GM23248 (cell line): ENCODE measurements at regions not wholly inside any gene's neighbourhood (a gene's known extent, or its start where the extent isn't known, plus 50 kb on each side); places are given as distances from the start of the nearest gene placed in this dataset.

ENCODE experiments used
- DNase-seq: peaks from one replicate; pipeline ENCODE4 v3.0.0-alpha.2; 2015
- H2AFZ ChIP-seq: fragments of 200-600 bp; sonication (generic); 2 replicates; pipeline ENCODE4 v1.6.1; 2016; ENCODE audit warnings: antibody characterized with exemption
- H3F3A ChIP-seq: fragments of 200-600 bp; sonication (generic); 2 replicates; pipeline ENCODE4 v1.6.1; 2016; ENCODE audit warnings: mild to moderate bottlenecking, antibody characterized with exemption, mixed run types; ENCODE audit not compliant: insufficient read depth
- H3K27ac ChIP-seq: fragments of 200-600 bp; sonication (generic); 2 replicates; pipeline ENCODE4 v1.5.1; 2016; ENCODE audit warnings: mild to moderate bottlenecking
- H3K27me3 ChIP-seq: fragments of 200-600 bp; sonication (generic); replicated peaks from 2 replicates; pipeline ENCODE4 v1.6.1; 2016; ENCODE audit warnings: mild to moderate bottlenecking; ENCODE audit not compliant: insufficient read depth
- H3K36me3 ChIP-seq: fragments of 200-600 bp; sonication (generic); 2 replicates; pipeline ENCODE4 v1.6.1; 2016; ENCODE audit warnings: low read depth, mild to moderate bottlenecking
- H3K4me1 ChIP-seq: fragments of 200-600 bp; sonication (generic); 2 replicates; pipeline ENCODE4 v1.6.1; 2016; ENCODE audit warnings: mild to moderate bottlenecking; ENCODE audit not compliant: insufficient read depth
- H3K4me2 ChIP-seq: fragments of 200-600 bp; sonication (generic); one replicate; pipeline ENCODE4 v1.6.1; 2016; ENCODE audit warnings: mild to moderate bottlenecking; ENCODE audit not compliant: unreplicated experiment
- H3K4me3 ChIP-seq: fragments of 200-600 bp; sonication (generic); 2 replicates; pipeline ENCODE4 v1.5.1; 2016; ENCODE audit warnings: mild to moderate bottlenecking
- H3K79me2 ChIP-seq: fragments of 200-600 bp; sonication (generic); 2 replicates; pipeline ENCODE4 v1.6.1; 2016; ENCODE audit warnings: mild to moderate bottlenecking; ENCODE audit not compliant: insufficient read depth
- H3K9ac ChIP-seq: fragments of 200-600 bp; sonication (generic); 2 replicates; pipeline ENCODE4 v1.6.1; 2016; ENCODE audit warnings: mild to moderate bottlenecking
- H3K9me2 ChIP-seq: fragments of 200-600 bp; sonication (generic); 2 replicates; pipeline ENCODE4 v1.6.1; 2016; ENCODE audit warnings: mixed run types, mild to moderate bottlenecking, moderate library complexity; ENCODE audit not compliant: insufficient read depth
- H3K9me3 ChIP-seq: fragments of 200-600 bp; sonication (generic); one replicate; pipeline ENCODE4 v1.6.1; 2017; ENCODE audit warnings: low read depth
- H4K20me1 ChIP-seq: fragments of 200-600 bp; sonication (generic); 2 replicates; pipeline ENCODE4 v1.6.0; 2016; ENCODE audit not compliant: insufficient read depth
- EZH2 ChIP-seq: fragments of 200-600 bp; sonication (generic); IDR thresholded peaks from 2 replicates; pipeline ENCODE4 v1.6.1; 2018; ENCODE audit warnings: antibody characterized with exemption, mild to moderate bottlenecking; ENCODE audit not compliant: insufficient read depth, poor library complexity, severe bottlenecking
- EZH2phosphoT487 ChIP-seq: fragments of 200-600 bp; sonication (generic); IDR thresholded peaks from 2 replicates; pipeline ENCODE4 v1.6.1; 2018; ENCODE audit warnings: antibody characterized with exemption, moderate library complexity, mild to moderate bottlenecking, low read depth; ENCODE audit not compliant: insufficient read depth
- WGBS, 2 experiments: methylation state at CpG; one replicate each; pipeline ENCODE4 v1.1.6; 2015 to 2017; ENCODE audit warnings: low lambda C conversion rate in 2 of 2, low coverage in 1 of 2; ENCODE audit errors: missing lambda C conversion rate in 2 of 2; 5-methylcytosine and 5-hydroxymethylcytosine counted together
- in situ Hi-C: fragments of 300-500 bp; cut with MboI; formaldehyde crosslinking; loops from 2 replicates; pipeline ENCODE4 v1.15.0; 2020

DNA sequence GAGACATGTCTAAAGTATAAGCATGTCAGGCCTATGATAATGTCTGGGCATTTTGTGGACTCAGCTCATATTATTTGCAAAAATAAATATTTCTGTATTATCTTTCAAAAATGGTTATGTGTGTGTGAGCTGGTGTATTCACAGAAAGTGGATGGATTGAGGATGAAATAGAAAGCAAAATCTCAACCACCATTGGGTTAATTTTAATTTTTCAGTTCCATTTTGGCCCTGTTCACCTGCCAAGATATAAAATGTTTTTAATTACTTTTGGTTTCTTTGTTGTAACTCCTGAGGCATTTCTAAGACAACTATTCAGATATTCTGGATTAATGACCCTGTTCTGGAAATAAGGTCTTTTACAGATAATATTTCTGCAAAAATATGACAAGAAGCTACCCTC is 232.7 kb upstream of the PPFIA2 start:
- TF ChIP-seq EZH2phosphoT487 (no peak), EZH2 (no peak)
- H3K27ac ChIP-seq = no peak overlapping the region
- no peak for DNase-seq
- H3K36me3 ChIP-seq = no peaks in the 10 kb centered on the region
- H3K79me2 ChIP-seq = no peaks in the 10 kb centered on the region
- H3K4me3 ChIP-seq = no peak overlapping the region
- H2AFZ ChIP-seq = no peak overlapping the region
- no peak overlapping the region for H3K9ac ChIP-seq
- no peaks in the 10 kb centered on the region for H3K9me2 ChIP-seq
- no peak overlapping the region for H3K4me2 ChIP-seq
- H4K20me1 ChIP-seq = no peaks in the 10 kb centered on the region
- H3F3A ChIP-seq = no peaks in the 10 kb centered on the region
- no peaks in the 10 kb centered on the region for H3K27me3 ChIP-seq
- in situ Hi-C loops = no loop called here
- no peaks in the 10 kb centered on the region for H3K4me1 ChIP-seq
- H3K9me3 ChIP-seq = no peaks in the 10 kb centered on the region

DNA sequence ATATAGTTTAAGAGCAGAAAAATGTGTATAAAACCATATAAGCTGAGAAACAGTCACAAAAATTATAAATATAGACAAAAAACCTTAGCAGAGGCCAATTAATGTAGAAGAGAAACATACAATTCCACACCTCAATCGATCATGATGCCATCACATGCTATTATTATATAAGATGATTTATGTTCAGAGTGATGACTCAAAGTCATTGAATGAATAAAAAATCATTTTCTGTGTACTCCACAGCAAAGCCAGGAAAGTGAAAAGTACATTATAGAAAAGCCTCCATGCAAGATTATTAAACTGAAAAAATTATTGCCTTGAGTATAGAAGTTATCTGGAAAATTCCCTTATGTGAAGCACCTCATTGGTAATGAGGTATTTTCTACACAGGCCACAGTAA is 229.2 kb upstream of the PPFIA2 start:
- in situ Hi-C loops = no loop called here
- no peaks in the 10 kb centered on the region for H3K9me3 ChIP-seq
- H3F3A ChIP-seq = no peaks in the 10 kb centered on the region
- no peak overlapping the region for H3K27ac ChIP-seq
- DNase-seq = no peak
- 58 to 68% methylated on average over 1 of the region's 1 CpG for WGBS, 2 experiments
- H2AFZ ChIP-seq = no peak overlapping the region
- no peaks in the 10 kb centered on the region for H3K36me3 ChIP-seq
- no peaks in the 10 kb centered on the region for H3K79me2 ChIP-seq
- no peak overlapping the region for H3K4me3 ChIP-seq
- no peaks in the 10 kb centered on the region for H3K9me2 ChIP-seq
- H3K27me3 ChIP-seq = no peaks in the 10 kb centered on the region
- H3K9ac ChIP-seq = no peak overlapping the region
- no peaks in the 10 kb centered on the region for H3K4me1 ChIP-seq
- no peak overlapping the region for H3K4me2 ChIP-seq
- TF ChIP-seq EZH2phosphoT487 = no peak
- no peak for TF ChIP-seq EZH2
- H4K20me1 ChIP-seq = no peaks in the 10 kb centered on the region

DNA sequence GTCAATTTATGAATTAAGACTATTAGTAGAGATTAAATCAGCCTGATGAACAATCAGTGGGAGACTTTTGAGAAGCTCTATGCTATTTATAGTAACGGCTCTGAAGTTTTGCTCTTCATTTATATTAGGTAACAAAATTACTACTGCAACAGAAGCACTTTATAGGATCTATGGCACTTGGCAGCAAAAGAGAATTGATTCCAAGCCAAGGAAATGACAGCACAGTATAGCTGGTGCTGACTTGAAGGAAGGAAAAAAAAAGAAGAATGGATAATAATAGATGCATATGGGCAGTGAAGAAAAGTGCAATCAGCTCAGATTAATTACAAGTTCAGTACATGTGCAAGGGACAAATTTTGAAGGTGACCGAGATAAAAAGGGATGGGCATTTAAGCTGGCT is 228.2 kb upstream of the PPFIA2 start:
- Histone ChIP-seq H3K79me2 (no peaks in the 10 kb centered on the region), H3K9me2 (no peaks in the 10 kb centered on the region), H2AFZ (no peak overlapping the region), H4K20me1 (no peaks in the 10 kb centered on the region), H3K4me1 (no peaks in the 10 kb centered on the region), H3K27ac (no peak overlapping the region), H3K9me3 (no peaks in the 10 kb centered on the region), H3K27me3 (no peaks in the 10 kb centered on the region), H3K4me3 (no peak overlapping the region), H3K4me2 (no peak overlapping the region), H3F3A (no peaks in the 10 kb centered on the region), H3K36me3 (no peaks in the 10 kb centered on the region), H3K9ac (no peak overlapping the region)
- TF ChIP-seq EZH2phosphoT487 (no peak), EZH2 (no peak)
- no peak for DNase-seq
- WGBS, 2 experiments = 30 to 32% methylated on average over 2 of the region's 2 CpGs
- in situ Hi-C loops = no loop called here

DNA sequence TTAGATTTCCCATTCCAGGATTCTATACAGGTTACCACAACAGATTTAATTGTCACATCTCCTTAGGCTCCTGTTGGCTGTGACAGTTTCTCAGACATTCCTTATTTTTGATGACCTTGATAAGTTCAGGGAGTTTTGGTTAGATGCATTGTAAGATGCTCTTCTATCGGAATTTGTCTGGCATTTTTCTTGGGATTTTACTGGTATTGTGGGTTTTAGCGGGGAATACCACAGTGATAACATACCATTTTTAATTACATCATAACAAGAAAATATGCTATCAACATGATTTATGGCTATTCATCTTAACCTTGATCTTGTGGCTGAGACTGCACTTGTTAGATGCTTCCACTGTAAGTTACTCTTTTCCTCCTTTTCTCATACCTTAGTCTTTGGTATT is 217.5 kb upstream of the PPFIA2 start:
- no peaks in the 10 kb centered on the region for H3K36me3 ChIP-seq

DNA sequence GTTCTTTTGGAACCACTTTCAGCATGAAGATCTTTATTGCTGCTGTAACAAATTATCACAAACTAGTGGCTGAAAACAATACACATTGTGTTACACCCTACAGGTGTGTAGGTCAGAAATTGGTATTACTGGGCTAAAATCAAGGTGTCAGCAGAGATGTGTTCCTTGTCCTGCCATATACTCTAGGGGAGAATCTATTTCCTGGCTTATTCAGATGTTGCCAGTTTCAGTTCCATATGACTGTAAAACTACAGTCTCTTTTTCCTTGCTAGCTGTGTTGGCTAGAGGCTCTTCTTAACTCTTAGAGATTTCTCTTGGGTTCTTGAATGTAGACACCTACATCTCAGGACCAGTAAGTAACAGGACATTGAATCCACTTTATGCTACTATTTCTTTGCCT is 215.6 kb upstream of the PPFIA2 start:
- TF ChIP-seq EZH2phosphoT487 (no peak), EZH2 (no peak)
- H3K4me2 ChIP-seq = no peak overlapping the region
- H3K9me2 ChIP-seq = no peaks in the 10 kb centered on the region
- H3K79me2 ChIP-seq = no peaks in the 10 kb centered on the region
- in situ Hi-C loops = no loop called here
- no peak for DNase-seq
- no peak overlapping the region for H3K27ac ChIP-seq
- H3K4me1 ChIP-seq = no peaks in the 10 kb centered on the region
- H2AFZ ChIP-seq = no peak overlapping the region
- H3K9ac ChIP-seq = no peak overlapping the region
- no peaks in the 10 kb centered on the region for H3K27me3 ChIP-seq
- no peaks in the 10 kb centered on the region for H3K9me3 ChIP-seq
- H3K4me3 ChIP-seq = no peak overlapping the region
- H3F3A ChIP-seq = no peaks in the 10 kb centered on the region
- no peaks in the 10 kb centered on the region for H3K36me3 ChIP-seq
- no peaks in the 10 kb centered on the region for H4K20me1 ChIP-seq

More for the DNA sequence above, 217.5 kb upstream of the PPFIA2 start:
- 53 to 75% methylated on average over 2 of the region's 2 CpGs for WGBS, 2 experiments
- Histone ChIP-seq H2AFZ (no peak overlapping the region), H3K27ac (no peak overlapping the region), H3K4me3 (no peak overlapping the region), H3F3A (no peaks in the 10 kb centered on the region), H3K9ac (no peak overlapping the region), H4K20me1 (no peaks in the 10 kb centered on the region), H3K9me2 (no peaks in the 10 kb centered on the region), H3K79me2 (no peaks in the 10 kb centered on the region), H3K4me2 (no peak overlapping the region), H3K9me3 (no peaks in the 10 kb centered on the region), H3K4me1 (no peaks in the 10 kb centered on the region), H3K27me3 (no peaks in the 10 kb centered on the region)
- no peak for DNase-seq
- in situ Hi-C loops = no loop called here
- no peak for TF ChIP-seq EZH2
- TF ChIP-seq EZH2phosphoT487 = no peak
